A549 (cell line): ENCODE measurements at regions not wholly inside any gene's neighbourhood (a gene's known extent, or its start where the extent isn't known, plus 50 kb on each side); places are given as distances from the start of the nearest gene placed in this dataset.

ENCODE experiments used
- ATAC-seq, 2 experiments: fragments of 200-7000 bp in 1 of 2; fragments of >200 bp in 1 of 2; cut with Nextera tagmentation in 1 of 2; cut with Tn5 transposase in 1 of 2; 3 replicates each; pipeline versions ENCODE4 v1.8.0 to v1.9.1; 2018 to 2020; ENCODE audit warnings: mild to moderate bottlenecking in 1 of 2, moderate library complexity in 1 of 2
- CTCF ChIA-PET: fragments of 300-600 bp; sonication (Branson Sonifier 250); formaldehyde crosslinking; extraction: SDS; loops from one replicate; lab custom pipeline; 2021; ENCODE audit warnings: antibody characterized with exemption, inconsistent platforms; lab: Yijun Ruan, JAX
- POLR2A ChIA-PET: fragments of 350-600 bp; formaldehyde crosslinking; extraction: SDS; loops from one replicate; lab custom pipeline; 2021; ENCODE audit warnings: antibody characterized with exemption, inconsistent platforms; lab: Yijun Ruan, JAX
- DNase-seq, 2 experiments: peaks; one replicate each; pipeline versions ENCODE4 v3.0.0 to v3.0.0-alpha.2; 2011 to 2016; ENCODE audit warnings: low read depth in 1 of 2, low spot score in 1 of 2
- FAIRE-seq: peaks from 2 replicates; lab custom pipeline; 2011; peaks lifted over from hg19 to GRCh38; lab: Jason Lieb, UNC
- H3K27ac ChIP-seq, 2 experiments: fragments of >200 bp; sonication (Bioruptor Twin); formaldehyde crosslinking; 3 replicates each; pipeline ENCODE4 v1.5.1; 2016 to 2017
- H3K4me1 ChIP-seq: fragments of >200 bp; sonication (Bioruptor Twin); formaldehyde crosslinking; 3 replicates; pipeline ENCODE4 v1.6.1; 2016
- H3K4me2 ChIP-seq: fragments of >200 bp; sonication (Bioruptor Twin); formaldehyde crosslinking; 3 replicates; pipeline ENCODE4 v1.6.1; 2016
- H3K4me3 ChIP-seq: fragments of >200 bp; sonication (Bioruptor Twin); formaldehyde crosslinking; 3 replicates; pipeline ENCODE4 v1.5.1; 2016
- H3K9me3 ChIP-seq: fragments of >200 bp; sonication (Bioruptor Twin); formaldehyde crosslinking; 3 replicates; pipeline ENCODE4 v1.6.1; 2016
- CEBPB ChIP-seq, 2 experiments: fragments of >200 bp in 1 of 2; sonication (Bioruptor Twin) in 1 of 2; formaldehyde crosslinking in 1 of 2; IDR thresholded peaks; 2 replicates each; pipeline ENCODE4 v1.6.1; 2012 to 2016
- EP300 ChIP-seq, 2 experiments: fragments of >200 bp; sonication (Bioruptor Twin); formaldehyde crosslinking; IDR thresholded peaks; 2 replicates in 1 of 2; 3 replicates in 1 of 2; pipeline ENCODE4 v1.6.1; 2016 to 2017
- FOXS1 ChIP-seq: fragments of 250-450 bp; sonication (Bioruptor Pico); IDR thresholded peaks from 2 replicates; pipeline ENCODE4 v1.5.0; 2020; ENCODE audit warnings: mild to moderate bottlenecking, moderate library complexity
- HOXB5 ChIP-seq: fragments of 250-450 bp; sonication (Bioruptor Pico); IDR thresholded peaks from 2 replicates; pipeline ENCODE4 v1.5.0; 2020; ENCODE audit warnings: mild to moderate bottlenecking, moderate library complexity
- JUNB ChIP-seq: fragments of >200 bp; sonication (Bioruptor Twin); formaldehyde crosslinking; IDR thresholded peaks from 2 replicates; pipeline ENCODE4 v1.6.1; 2016
- MAZ ChIP-seq: fragments of 150-350 bp; IDR thresholded peaks from 2 replicates; pipeline ENCODE4 v1.6.1; 2014; ENCODE audit warnings: antibody characterized with exemption, low read depth, low read length, borderline replicate concordance
- NPAS2 ChIP-seq: fragments of 250-450 bp; sonication (Bioruptor Pico); IDR thresholded peaks from 2 replicates; pipeline ENCODE4 v1.8.0; 2022; ENCODE audit warnings: mild to moderate bottlenecking, moderate library complexity, borderline replicate concordance
- RAD21 ChIP-seq, 2 experiments: fragments of >200 bp in 1 of 2; sonication (Bioruptor Twin) in 1 of 2; formaldehyde crosslinking in 1 of 2; IDR thresholded peaks in 1 of 2; conservative IDR thresholded peaks in 1 of 2; 2 replicates in 1 of 2; 3 replicates in 1 of 2; pipeline ENCODE4 v1.6.1; 2012 to 2018; ENCODE audit warnings: inconsistent platforms in 1 of 2
- SMC3 ChIP-seq: fragments of >200 bp; sonication (Bioruptor Twin); formaldehyde crosslinking; IDR thresholded peaks from 3 replicates; pipeline ENCODE4 v1.6.1; 2018; ENCODE audit warnings: inconsistent platforms
- SREBF2 ChIP-seq: fragments of 450-650 bp; IDR thresholded peaks from 2 replicates; pipeline ENCODE4 v1.6.1; 2014; ENCODE audit warnings: mild to moderate bottlenecking, moderate library complexity
- TFCP2L1 ChIP-seq: fragments of 250-450 bp; sonication (Bioruptor Pico); IDR thresholded peaks from 2 replicates; pipeline ENCODE4 v1.5.0; 2021; ENCODE audit warnings: mild to moderate bottlenecking
- TP53 ChIP-seq: fragments of 250-450 bp; sonication (Bioruptor Pico); IDR thresholded peaks from 2 replicates; pipeline ENCODE4 v1.5.0; 2021; ENCODE audit warnings: mild to moderate bottlenecking, moderate library complexity
- ZFP36 ChIP-seq: fragments of 450-650 bp; IDR thresholded peaks from 2 replicates; pipeline ENCODE4 v1.6.1; 2014; ENCODE audit warnings: borderline replicate concordance; ENCODE audit not compliant: partially characterized antibody
- WGBS: methylation state at CpG from one replicate; pipeline ENCODE4 v1.1.6; 2017; ENCODE audit errors: missing lambda C conversion rate; 5-methylcytosine and 5-hydroxymethylcytosine counted together
- TF ChIP-seq, protein P1 (sequence below): fragments of 150-350 bp; IDR thresholded peaks from 2 replicates; pipeline ENCODE4 v1.6.1; 2014; ENCODE audit warnings: low read depth, mild to moderate bottlenecking, low read length
- TF ChIP-seq, protein P2 (sequence below): IDR thresholded peaks from 2 replicates; pipeline ENCODE4 v1.6.1; 2012
- TF ChIP-seq, protein P3 (sequence below): IDR thresholded peaks from 2 replicates; pipeline ENCODE4 v1.6.1; 2012
- TF ChIP-seq, protein P4 (sequence below): fragments of 250-450 bp; sonication (Bioruptor Pico); IDR thresholded peaks from 2 replicates; pipeline ENCODE4 v1.5.0; 2020; ENCODE audit warnings: low read depth, mild to moderate bottlenecking, moderate library complexity
- TF ChIP-seq, protein P5 (sequence below): fragments of >200 bp; sonication (Bioruptor Twin); formaldehyde crosslinking; IDR thresholded peaks from 3 replicates; pipeline ENCODE4 v1.6.1; 2016
- TF ChIP-seq, protein P6 (sequence below): fragments of >200 bp; sonication (Bioruptor Twin); formaldehyde crosslinking; IDR thresholded peaks from 2 replicates; pipeline ENCODE4 v1.6.1; 2016
- TF ChIP-seq, protein P7 (sequence below): fragments of 200-600 bp; sonication (generic); IDR thresholded peaks from 2 replicates; pipeline ENCODE4 v1.6.1; 2016; ENCODE audit warnings: antibody characterized with exemption, mild to moderate bottlenecking, moderate library complexity

DNA sequence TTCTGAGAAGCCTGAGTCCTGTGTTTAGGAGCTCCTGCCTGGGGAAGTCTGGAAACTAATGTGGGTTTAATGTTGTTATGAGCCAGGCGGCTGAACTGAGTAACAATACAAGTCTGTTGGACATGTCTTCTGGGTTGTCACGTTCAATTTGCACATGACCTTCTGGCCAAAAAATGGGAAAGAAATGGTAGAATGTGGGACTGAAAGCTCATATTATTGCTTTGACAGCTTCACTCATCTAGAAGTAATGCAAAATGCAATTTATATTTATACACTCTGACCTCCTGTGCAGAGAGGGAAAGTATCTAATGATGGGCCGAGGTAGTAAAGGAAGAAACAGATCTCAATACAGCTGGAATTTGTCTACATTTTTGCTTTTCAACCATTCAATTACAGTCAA, 75.8 kb downstream of the NR2F2 start (continued):
- TF ChIP-seq EP300 (IDR thresholded peaks at IDR 0.05) (no peak), TFCP2L1 (CRISPR knock-in tag) (no peak), JUNB (no peak)
- TF ChIP-seq, protein P1, sequence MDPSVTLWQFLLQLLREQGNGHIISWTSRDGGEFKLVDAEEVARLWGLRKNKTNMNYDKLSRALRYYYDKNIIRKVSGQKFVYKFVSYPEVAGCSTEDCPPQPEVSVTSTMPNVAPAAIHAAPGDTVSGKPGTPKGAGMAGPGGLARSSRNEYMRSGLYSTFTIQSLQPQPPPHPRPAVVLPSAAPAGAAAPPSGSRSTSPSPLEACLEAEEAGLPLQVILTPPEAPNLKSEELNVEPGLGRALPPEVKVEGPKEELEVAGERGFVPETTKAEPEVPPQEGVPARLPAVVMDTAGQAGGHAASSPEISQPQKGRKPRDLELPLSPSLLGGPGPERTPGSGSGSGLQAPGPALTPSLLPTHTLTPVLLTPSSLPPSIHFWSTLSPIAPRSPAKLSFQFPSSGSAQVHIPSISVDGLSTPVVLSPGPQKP, result no peak
- TF ChIP-seq, protein P2, sequence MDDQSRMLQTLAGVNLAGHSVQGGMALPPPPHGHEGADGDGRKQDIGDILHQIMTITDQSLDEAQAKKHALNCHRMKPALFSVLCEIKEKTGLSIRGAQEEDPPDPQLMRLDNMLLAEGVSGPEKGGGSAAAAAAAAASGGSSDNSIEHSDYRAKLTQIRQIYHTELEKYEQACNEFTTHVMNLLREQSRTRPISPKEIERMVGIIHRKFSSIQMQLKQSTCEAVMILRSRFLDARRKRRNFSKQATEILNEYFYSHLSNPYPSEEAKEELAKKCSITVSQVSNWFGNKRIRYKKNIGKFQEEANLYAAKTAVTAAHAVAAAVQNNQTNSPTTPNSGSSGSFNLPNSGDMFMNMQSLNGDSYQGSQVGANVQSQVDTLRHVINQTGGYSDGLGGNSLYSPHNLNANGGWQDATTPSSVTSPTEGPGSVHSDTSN, result no peak
- TF ChIP-seq, all 56 proteins: peak for 0

DNA sequence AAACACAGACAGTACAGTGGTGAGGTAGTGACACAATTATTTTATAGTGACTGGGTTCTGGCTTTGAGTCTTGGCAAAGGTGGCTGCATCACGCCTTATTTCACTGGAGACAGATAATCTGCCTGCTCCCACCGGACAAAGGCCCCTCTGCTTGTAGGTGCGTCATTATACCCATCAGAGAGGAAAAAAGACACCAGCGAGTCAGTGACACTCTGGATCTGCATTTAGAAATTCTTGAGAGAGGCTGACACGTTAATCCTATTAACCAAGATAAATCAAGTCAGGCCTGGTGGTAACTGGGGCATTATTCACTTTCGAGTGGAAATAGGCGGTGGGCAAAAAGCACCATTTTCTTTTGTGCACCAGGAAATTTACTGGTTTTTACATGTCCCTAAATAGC, 76.2 kb downstream of the NR2F2 start:
- ChIA-PET POLR2A (no interaction called here), CTCF (interaction anchor here (0.6 kb wide), 1 partner anchor 90 kb away, joined by 3 read pairs; no protein-coding TSS in a partner anchor)
- 29% methylated on average over 7 of the region's 7 CpGs for WGBS
- no peak overlapping the region for H3K4me2 ChIP-seq
- H3K4me3 ChIP-seq, result no peak overlapping the region
- TF ChIP-seq HOXB5 (CRISPR knock-in tag) (no peak), NPAS2 (no peak), SMC3 (no peak), SREBF2 (no peak), ZFP36 (no peak), FOXS1 (CRISPR knock-in tag) (no peak), RAD21 (conservative IDR thresholded peaks at IDR 0.05 in 1 of 2, IDR thresholded peaks at IDR 0.05 in 1 of 2) (no peak), TP53 (CRISPR knock-in tag) (no peak), MAZ (no peak), CEBPB (IDR thresholded peaks at IDR 0.05) (no peak)
- TF ChIP-seq, protein P3, sequence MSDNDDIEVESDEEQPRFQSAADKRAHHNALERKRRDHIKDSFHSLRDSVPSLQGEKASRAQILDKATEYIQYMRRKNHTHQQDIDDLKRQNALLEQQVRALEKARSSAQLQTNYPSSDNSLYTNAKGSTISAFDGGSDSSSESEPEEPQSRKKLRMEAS, result no peak
- TF ChIP-seq, protein P4, sequence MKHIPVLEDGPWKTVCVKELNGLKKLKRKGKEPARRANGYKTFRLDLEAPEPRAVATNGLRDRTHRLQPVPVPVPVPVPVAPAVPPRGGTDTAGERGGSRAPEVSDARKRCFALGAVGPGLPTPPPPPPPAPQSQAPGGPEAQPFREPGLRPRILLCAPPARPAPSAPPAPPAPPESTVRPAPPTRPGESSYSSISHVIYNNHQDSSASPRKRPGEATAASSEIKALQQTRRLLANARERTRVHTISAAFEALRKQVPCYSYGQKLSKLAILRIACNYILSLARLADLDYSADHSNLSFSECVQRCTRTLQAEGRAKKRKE (CRISPR knock-in tag), result no peak
- TF ChIP-seq, protein P5, sequence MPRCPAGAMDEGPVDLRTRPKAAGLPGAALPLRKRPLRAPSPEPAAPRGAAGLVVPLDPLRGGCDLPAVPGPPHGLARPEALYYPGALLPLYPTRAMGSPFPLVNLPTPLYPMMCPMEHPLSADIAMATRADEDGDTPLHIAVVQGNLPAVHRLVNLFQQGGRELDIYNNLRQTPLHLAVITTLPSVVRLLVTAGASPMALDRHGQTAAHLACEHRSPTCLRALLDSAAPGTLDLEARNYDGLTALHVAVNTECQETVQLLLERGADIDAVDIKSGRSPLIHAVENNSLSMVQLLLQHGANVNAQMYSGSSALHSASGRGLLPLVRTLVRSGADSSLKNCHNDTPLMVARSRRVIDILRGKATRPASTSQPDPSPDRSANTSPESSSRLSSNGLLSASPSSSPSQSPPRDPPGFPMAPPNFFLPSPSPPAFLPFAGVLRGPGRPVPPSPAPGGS, result no peak
- TF ChIP-seq, protein P1, result no peak
- TF ChIP-seq, protein P6, sequence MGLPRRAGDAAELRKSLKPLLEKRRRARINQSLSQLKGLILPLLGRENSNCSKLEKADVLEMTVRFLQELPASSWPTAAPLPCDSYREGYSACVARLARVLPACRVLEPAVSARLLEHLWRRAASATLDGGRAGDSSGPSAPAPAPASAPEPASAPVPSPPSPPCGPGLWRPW, result no peak
- TF ChIP-seq, protein P7, sequence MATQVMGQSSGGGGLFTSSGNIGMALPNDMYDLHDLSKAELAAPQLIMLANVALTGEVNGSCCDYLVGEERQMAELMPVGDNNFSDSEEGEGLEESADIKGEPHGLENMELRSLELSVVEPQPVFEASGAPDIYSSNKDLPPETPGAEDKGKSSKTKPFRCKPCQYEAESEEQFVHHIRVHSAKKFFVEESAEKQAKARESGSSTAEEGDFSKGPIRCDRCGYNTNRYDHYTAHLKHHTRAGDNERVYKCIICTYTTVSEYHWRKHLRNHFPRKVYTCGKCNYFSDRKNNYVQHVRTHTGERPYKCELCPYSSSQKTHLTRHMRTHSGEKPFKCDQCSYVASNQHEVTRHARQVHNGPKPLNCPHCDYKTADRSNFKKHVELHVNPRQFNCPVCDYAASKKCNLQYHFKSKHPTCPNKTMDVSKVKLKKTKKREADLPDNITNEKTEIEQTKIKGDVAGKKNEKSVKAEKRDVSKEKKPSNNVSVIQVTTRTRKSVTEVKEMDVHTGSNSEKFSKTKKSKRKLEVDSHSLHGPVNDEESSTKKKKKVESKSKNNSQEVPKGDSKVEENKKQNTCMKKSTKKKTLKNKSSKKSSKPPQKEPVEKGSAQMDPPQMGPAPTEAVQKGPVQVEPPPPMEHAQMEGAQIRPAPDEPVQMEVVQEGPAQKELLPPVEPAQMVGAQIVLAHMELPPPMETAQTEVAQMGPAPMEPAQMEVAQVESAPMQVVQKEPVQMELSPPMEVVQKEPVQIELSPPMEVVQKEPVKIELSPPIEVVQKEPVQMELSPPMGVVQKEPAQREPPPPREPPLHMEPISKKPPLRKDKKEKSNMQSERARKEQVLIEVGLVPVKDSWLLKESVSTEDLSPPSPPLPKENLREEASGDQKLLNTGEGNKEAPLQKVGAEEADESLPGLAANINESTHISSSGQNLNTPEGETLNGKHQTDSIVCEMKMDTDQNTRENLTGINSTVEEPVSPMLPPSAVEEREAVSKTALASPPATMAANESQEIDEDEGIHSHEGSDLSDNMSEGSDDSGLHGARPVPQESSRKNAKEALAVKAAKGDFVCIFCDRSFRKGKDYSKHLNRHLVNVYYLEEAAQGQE, result no peak
- ATAC-seq (no peak), FAIRE-seq (no peak), DNase-seq (no peak)
- 0 out of 3 replicates have a peak, but pooled peaks cover 6% of the 10 kb centered on the region for H3K9me3 ChIP-seq
- no peaks in the 10 kb centered on the region for H3K4me1 ChIP-seq
- no peak overlapping the region for H3K27ac ChIP-seq
